NCI-H748 treated with DMSO at 0.1 percent for 48 hours (cell line): ENCODE measurements at regions not wholly inside any gene's neighbourhood (a gene's known extent, or its start where the extent isn't known, plus 50 kb on each side); places are given as distances from the start of the nearest gene placed in this dataset.
"Not testable (repeated sequence)": the region's sequence is repeated elsewhere in the genome, so short reads cannot be mapped to it uniquely, and the experiment has no call there.

ENCODE experiments used
- DNase-seq: peaks from one replicate; lab custom pipeline; 2025; lab: John Stamatoyannopoulos, UW

DNA sequence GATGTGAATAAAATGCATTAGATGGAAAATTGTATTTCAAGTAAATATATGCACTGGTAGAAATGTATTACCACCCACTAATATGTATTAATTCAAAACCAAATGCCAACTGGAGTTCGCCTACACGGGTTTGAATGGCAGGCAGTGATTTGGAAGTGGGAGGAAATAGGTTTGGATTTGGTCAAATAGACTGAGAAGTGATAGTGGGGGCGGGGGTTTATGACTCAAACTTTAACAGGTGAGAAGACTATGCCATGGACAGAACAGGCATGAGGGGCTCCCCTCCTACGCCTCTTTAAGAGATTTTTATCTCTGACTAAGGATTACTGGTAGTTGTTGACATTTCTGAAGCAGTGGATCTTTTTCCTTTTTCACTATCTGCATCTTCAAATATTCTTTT, 677.8 kb downstream of the NTRK3 start:
- no peak for DNase-seq

DNA sequence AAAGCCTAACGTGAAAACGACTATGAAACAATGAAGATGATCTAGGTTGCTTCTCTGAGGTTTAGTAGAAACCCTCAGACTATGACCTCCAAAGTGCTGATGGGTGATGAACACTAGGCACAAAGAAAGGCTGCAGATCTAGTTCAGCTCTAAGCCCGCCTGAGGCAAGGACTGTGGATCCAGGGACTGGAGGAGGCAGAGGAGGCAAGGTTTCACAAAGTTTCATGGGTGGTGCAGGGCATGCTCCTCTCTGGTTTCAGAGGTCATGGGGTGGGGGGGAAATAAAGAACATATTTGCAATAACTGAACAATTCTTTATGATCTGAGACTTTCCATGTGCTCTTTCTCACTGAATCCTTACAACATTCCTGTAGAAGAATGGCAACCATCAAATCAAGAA, 679.2 kb downstream of the NTRK3 start:
- DNase-seq: no peak

DNA sequence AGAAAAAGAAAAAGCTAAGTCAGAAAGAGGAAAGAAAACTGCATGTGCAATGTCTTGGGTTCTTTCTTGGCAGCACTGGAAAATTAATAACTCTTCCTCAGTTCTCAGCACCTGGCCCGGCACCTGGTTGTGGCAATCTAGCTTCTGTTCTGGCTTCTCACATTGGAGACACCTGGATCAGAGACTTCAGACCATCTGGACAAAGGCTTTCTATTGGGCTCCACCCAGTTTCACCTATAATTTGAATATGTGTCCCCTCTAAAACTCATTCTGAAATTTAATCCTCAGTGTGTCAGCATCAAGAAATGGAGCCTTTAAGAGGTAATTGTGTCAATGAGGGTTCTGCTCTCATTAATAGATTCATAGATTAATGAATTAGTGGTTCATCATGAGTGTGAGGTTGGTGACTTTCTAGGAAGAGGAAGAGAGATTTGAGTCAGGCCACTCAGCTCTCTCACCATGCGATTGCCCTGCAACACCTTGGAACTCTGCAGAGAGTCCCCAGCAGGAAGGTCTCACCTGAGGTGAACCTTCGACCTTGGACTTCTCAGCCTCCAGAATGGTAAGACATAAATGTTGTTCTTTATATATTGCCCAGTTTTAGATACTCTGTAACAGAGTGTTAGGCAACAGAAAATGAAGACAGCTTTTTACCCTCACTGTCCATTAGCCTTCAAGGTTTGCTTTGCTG, 679.9 kb downstream of the NTRK3 start:
- no peak for DNase-seq

DNA sequence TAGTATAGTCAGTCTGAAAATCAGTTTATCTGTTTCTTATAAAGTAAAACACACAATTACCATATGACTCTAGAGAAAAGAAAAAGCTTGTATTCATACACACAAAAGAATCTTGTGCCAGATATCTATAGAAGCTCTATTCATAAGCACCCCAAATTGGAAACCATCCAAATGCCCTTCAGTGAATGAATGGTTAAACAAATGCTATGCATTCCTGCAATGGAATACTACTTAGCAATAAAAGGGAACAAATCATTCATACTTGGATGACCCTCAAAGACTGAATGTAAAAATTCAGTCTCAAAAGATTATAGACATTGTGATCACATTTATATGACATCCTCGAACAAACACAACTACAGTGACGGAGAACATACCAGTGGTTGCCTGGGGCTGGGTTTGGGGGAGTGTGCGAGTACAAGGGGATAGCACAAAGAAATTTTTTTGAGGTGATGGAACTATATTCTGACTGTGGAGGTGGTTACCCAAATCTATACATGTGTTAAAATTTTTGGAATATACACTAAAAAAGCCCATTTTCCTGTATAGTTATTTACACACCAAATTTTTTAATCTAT, 680.6 kb downstream of the NTRK3 start:
- no peak for DNase-seq

DNA sequence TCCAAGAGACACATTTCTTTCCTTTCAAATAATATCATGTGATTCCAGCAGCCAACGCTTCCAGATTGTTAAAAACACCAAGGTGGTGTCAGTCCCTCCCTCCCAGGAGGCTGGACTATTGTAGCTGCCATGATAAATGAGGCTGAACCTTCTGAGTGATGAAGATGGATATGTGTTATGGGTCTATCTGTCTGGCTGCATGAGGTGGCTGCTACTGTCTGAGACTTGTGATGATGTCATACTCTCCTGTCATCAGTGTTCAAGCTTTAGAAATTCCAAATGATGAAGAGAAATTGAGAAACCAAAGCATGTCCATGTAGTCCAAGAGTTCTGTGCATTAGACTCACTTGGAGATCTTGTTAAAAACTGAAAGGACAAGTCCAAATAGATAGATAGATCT, 683.0 kb downstream of the NTRK3 start:
- no peak for DNase-seq

DNA sequence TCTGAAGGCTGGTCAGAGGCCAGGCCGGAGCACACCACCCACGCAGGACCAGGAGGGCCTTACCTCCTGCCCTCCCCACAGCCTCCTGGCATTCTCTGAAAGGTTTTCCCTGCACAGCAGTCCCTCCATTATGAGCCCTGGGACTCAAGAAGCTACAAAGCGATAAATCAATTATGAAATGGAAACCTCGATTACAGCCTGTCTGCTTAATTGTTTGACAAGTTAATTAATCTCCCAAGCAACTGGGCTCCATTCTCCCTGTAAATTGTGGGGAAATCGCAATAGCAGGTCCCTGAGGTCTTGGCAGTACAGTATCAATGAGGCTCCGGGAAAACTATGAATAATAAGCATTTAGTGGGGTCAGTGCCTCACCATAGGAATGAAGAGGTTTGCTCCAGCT, 683.5 kb downstream of the NTRK3 start:
- no peak for DNase-seq

DNA sequence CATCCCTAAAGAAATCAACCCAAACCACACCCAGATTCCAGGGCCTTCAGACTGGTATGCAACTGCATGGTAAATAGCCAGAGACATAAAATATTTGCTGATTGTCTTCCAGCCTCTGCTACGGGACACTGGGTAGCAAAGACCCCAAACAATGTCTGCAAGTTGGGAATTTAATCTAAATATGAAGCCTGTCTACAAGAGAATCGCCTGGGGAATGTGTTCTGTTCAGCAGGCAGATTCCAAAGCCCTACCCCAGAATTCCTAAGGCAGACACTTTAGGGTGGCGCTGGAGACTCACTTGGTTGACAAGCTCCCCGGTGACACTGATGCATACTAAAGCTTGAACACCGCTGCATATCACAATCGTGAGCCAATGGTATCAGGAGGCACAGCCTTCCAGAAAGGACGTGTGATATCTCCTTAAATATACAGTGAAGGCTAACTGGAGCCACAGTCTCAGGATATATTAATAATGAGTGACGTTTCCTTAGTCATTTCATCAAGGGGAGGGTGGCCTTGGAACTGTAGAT, 684.1 kb downstream of the NTRK3 start:
- DNase-seq: no peak

DNA sequence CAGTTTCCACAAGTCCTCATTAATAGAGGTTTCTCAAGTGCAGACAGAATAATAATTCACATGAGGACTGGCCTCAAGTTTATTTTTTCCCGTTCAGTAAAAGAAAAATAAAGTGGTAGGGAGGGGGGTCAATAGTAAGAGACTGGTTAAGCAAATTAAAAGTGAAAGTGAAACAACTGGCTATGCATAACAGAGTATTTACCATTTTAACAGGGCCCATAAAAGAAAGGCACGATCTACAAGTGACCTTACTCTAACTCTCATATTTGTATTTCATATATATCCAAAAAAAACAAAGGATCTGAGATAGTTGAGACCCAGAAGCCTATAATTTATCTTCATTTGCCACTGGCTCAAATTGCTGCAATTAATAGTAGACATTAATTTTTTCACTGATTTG, 686.3 kb downstream of the NTRK3 start:
- no peak for DNase-seq

DNA sequence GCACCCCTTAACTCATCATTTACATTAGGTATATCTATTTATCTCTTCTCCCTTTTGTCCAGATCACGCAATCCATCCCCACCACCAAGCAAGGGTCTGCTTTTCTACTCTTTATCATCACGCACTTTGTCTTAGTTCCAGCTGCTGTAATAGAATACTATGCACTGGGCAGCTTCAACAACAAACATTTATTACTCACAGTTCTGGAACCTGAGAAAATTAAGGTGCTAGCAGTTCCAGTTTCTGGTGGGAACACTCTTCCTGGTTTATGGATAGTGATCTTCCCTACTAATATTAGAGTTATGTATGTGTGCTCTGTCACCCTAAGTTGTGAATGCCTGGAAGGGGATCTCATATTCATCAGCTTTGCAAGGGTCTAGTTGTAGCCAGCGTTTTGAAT, 687.0 kb downstream of the NTRK3 start:
- no peak for DNase-seq

DNA sequence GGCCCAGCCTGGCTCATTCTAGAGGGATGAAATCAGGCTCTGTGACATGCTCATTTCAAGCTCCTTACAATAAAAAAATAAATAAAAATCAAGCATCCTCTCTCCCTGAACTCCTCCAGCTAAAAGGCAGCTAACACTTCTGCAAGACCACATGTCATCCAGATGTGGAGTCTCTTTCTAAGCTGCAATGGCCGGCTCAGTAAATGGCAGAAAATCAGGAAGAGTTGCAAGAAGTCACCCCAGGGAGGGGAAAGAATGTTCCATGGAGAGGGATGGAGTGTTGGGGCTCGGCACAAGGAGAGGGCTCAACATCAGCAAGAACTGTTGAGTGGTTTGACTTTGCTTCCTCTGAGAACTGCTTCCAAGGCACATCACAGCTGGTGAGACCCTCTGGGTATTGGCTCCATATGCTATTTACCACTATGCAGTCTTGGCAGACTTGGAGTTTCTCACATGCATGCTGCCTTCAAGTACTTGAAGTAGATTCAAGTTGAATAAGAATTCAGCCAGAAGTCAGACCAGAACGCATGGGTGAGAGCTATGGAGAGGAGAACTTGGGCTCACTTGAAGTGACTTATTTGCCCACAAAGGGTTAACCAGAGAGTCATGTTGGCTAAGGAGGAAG, 689.0 kb downstream of the NTRK3 start:
- DNase-seq: no peak

DNA sequence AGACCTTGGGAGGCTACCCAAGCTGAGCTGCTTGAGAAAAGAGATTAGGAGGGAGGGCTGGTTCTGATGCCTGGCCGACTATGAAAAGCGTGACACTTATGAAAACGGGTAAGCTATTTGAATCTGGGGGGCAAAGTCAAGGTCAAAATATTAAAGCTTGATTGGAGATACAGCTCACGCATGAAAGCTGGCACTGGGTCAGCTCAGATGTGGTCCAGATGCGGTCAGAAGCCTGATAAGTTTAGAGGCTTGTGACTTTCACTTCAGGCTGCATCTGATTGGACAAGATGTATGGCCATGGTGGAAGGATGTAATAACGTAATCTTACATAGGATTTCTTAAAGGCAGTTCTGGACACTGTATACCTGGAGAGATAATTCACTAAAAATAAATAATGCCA, 690.3 kb downstream of the NTRK3 start:
- DNase-seq: no peak

DNA sequence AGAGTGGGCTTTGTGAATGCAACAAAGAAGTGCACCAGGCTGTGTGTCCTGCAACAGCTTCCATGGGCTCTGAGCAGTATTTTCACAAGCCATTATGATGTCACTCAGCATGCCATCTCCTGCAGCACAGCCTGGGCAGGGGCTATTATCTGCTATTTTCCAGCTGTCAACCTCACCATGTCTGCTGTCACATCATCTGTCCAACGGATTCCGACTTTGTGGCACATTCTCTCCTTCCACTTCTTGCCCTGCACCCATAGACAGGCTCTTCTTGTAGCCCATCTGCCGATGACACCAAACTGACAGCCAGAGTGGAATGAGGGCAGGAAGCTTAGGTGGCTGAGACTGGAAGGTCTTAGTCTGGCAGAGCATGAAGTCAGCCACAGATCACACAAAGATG, 691.9 kb downstream of the NTRK3 start:
- DNase-seq: no peak

DNA sequence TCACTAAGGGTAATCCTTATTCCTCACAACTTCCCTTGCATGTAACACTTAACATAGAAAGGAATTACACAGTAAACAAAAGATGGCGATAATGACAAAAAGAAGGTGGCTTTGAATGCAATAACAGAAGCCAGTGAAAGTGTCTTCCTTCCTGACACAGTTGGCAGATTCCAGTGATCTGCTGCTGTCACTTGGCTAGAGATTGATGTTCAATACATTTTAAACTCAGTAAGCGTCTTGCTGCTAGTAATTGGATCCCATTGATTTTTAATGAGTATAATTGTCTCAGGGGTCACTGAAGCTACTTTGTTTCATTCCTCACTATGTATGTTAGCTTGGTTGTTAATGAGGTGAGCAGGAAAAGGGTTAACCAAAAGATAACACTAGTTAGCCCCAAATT, 692.7 kb downstream of the NTRK3 start:
- DNase-seq: no peak

DNA sequence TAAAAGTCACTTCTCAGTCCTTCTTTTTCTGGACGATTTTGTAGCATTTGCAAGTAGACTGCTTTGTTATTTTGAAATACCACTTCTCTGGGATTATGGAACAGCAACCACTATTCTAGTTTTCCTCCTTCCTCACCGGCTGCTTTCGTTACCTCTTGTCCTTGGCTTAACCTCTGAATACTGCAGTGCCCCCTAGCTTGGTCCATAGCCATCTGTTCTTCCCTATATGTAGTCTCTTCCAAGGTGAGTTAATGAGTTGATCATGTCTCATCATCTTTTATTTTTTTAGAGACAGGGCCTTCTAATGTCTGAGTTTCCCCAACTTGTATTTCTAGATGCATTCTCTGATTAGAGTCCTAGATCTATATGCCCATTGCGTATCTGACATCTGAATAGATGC, 694.3 kb downstream of the NTRK3 start:
- DNase-seq: no peak

DNA sequence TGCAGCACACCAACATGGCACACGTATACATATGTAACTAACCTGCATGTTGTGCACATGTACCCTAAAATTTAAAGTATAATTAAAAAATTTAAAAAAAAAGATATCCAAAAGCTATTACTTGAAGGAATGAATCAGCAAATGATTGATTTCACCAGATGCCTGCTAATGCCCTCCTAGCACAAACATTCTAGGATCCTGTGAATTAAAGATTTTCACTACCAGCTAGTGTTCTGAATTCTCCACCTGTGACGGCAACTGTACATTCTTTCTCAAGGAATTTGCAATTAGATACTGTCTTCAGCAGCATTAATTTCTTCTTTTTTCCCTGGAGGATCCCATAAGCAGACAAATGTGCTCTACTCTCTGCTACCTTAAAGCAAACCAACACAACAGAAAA, 694.9 kb downstream of the NTRK3 start:
- DNase-seq: no peak

DNA sequence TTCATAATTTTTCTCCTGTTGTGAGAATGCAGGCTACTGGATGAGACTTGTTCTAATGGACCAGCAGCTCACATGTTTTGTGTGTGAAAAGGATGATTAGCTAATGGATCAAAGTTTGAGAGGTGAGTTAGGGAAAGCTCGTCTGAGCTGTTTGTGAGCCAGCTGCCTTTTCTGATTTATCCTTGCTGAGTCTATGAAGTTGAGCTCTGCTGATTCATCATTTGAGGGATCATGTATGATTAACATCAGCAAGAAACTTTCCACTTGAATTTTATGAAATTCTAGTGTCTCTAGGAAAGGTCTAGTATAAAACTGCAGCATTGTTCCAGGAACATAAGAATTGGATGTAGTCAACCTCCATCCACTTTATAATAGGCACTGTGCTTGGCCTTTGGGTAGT, 698.7 kb downstream of the NTRK3 start:
- DNase-seq: no peak

DNA sequence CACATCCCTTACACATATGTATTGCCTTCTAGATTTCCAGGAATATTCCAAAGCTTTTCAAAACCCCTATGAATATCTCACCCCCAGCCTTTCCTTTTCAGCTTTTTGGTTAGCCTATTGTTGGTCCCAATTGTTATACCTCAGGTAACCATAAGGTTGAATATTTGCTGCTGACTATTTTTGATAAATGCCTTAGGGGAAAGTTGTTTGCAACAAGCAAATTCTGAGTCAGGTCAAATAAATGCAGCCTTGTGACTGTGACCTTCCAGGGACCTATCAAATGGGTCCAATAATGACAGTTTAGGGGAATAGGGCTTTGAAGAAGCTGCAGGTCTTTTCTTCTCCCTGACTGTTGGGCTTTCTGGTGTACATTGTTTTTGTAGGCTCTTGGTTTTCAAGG, 699.7 kb downstream of the NTRK3 start:
- no peak for DNase-seq

DNA sequence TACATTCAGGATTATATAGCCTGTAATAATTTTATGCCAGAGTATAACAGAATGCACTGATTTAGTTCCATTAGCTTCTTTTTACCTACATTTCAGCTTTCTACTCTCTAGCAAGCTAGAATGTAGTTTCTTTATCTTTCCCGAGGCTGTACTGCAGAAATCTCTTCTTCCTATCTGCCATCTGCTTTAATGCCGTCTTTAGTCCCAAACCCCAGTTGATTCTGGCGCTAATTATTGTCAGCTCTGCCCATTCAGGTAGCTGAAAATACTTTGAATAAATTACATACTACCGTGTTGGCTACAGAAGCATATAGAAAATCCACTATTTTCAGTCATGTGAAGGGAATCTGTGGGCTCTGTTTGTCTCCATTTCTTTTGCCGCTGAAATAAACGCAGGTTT, 706.7 kb downstream of the NTRK3 start:
- no peak for DNase-seq

DNA sequence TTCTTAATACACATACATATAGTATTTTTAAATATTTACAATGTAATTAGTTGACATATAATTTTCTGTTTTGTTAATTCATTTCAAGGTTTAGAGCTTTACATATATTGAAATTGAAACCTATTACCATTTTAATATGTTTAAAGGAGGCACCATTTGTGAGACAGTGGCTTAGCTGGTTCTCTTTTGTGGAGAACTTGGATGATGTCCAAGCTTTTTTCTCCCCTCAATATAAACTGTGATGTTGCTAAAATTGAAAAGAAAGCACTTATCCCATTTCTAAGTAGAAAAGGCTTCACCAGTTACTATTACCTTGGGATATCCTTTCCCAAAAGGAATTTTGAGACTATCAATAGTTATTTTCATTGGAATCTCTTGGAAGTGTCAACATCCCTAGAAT, 707.2 kb downstream of the NTRK3 start:
- peak; percentile 53 for DNase-seq

DNA sequence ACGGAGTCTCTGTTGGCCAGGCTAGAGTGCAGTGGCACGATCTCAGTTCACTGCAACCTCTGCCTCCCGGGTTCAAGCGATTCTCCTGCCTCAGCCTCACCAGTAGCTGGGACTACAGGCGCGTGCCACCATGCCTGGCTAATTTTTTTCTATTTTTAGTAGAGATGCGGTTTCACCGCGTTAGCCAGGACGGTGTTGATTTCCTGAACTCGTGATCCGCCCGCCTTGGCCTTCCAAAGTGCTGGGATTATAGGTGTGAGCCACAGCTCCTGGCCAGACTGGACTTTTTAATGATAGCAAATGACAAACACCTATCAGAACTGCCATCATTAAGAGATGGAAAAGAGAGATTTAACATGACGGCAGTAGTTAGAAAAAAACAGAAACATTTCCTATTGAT, 707.9 kb downstream of the NTRK3 start:
- not testable (repeated sequence) for DNase-seq

DNA sequence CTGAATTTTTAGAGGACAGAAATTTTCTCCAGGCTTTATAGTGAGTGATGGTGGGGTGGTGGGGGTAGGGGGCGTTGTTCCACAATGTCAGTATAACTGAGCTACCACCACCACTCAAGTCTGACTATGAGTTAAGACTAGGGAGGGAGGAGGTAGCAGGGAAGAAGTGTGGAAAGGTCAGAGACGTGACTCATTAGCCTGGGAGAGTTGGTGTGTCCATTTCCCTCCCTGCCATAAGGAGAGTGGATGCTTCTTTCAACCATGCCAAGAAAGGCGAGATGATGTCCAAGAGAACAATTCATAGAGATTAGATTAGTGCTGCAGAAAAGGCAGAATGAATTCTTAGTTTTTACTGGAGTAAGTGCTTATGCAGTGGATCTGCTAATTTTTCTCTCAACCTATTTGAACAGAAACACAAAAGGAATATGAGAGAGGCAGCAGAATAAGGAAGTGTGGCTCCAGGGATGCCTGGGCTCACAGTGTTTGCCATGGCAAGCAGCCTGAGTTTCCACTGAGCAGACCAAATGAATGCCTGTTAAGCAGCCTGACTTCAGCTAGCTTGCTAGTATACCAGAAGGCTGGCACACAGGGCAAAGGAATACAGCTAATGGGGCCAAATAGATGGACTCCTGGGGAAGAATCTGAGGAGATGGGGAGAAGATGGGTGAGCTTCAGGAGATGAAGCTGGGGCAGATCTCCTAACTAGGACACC, 708.9 kb downstream of the NTRK3 start:
- no peak for DNase-seq

DNA sequence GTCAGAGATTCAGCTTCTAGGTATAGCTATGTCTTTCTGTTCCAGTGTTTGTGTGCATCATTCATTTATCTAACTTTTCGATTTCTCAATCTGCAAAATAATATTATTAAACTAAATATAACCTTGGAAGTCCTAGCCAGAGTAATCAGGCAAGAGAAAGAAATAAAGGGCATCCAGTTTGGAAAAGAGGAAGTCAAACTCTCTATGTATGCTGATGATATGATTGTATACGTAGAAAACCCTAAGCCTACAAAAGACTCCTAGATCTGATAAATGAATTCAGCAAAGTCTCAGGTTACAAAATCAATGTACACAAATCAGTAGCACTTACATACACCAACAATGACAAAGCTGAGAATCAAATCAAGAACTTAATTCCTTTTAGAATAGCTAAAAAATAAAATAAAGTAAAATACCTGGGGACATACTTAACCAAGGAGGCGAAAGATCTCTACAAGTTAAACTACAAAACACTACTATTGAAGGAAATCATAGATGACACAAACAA, 718.2 kb downstream of the NTRK3 start:
- DNase-seq: no peak

DNA sequence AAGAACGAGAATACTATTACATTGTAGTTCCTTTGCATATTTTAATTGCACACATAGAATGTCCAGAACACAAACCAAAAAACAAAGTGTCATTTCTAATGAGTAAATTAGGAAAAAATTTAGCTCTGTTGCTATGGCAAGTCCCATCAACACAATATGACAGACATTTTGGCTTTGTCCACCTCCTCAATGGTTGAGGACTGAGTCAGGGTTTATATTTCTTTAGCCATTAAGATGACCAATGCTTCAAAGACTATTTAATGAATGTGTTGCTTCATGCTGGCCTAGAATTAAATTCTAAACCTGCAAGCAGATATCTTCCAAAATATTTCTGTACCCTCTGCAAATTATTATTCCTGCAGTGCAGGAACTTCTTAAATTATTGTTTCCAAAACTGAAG, 719.2 kb downstream of the NTRK3 start:
- DNase-seq: no peak
